NB4 (cell line): ENCODE measurements at regions not wholly inside any gene's neighbourhood (a gene's known extent, or its start where the extent isn't known, plus 50 kb on each side); places are given as distances from the start of the nearest gene placed in this dataset.

ENCODE experiments used
- POLR2A ChIP-seq: IDR thresholded peaks from 2 replicates; pipeline ENCODE4 v1.6.1; 2011; ENCODE audit warnings: mild to moderate bottlenecking; ENCODE audit not compliant: insufficient read length; ENCODE audit errors: extremely low read depth
- TF ChIP-seq, protein P1 (sequence below): IDR thresholded peaks from one replicate; pipeline ENCODE4 v1.5.1; 2012; ENCODE audit warnings: low read depth, low read length
- TF ChIP-seq, protein P2 (sequence below): IDR thresholded peaks from 2 replicates; pipeline ENCODE4 v1.6.1; 2011; ENCODE audit warnings: low read depth, low read length

DNA sequence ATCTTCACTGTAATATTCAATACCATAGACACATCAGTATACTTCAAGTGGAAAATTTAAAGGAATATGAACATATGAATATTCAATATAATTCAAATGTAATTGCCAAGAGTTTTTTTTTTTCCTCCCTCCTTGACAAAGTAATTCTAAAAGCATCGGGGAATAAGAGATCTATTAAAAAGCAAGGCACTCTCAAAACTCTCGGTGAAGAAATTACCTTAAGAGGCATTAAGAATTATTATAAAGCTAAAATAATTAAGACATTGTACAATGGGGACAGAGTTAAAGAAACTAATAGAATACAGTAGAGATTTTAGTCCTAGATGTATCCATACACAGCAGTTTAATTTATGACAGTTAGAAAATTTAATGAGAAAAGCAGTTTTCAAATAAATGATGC, 390.0 kb upstream of the SLC8A1 start:
- TF ChIP-seq, protein P1, sequence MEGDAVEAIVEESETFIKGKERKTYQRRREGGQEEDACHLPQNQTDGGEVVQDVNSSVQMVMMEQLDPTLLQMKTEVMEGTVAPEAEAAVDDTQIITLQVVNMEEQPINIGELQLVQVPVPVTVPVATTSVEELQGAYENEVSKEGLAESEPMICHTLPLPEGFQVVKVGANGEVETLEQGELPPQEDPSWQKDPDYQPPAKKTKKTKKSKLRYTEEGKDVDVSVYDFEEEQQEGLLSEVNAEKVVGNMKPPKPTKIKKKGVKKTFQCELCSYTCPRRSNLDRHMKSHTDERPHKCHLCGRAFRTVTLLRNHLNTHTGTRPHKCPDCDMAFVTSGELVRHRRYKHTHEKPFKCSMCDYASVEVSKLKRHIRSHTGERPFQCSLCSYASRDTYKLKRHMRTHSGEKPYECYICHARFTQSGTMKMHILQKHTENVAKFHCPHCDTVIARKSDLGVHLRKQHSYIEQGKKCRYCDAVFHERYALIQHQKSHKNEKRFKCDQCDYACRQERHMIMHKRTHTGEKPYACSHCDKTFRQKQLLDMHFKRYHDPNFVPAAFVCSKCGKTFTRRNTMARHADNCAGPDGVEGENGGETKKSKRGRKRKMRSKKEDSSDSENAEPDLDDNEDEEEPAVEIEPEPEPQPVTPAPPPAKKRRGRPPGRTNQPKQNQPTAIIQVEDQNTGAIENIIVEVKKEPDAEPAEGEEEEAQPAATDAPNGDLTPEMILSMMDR: no peak
- TF ChIP-seq POLR2A: no peak
- TF ChIP-seq, protein P2, sequence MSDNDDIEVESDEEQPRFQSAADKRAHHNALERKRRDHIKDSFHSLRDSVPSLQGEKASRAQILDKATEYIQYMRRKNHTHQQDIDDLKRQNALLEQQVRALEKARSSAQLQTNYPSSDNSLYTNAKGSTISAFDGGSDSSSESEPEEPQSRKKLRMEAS: no peak
